Spleen (tissue), 11 donors: ENCODE measurements at regions not wholly inside any gene's neighbourhood (a gene's known extent, or its start where the extent isn't known, plus 50 kb on each side); places are given as distances from the start of the nearest gene placed in this dataset.

ENCODE experiments used
- DNase-seq: peaks from one replicate; pipeline ENCODE4 v3.0.0-alpha.2; 2020
- H3K27ac ChIP-seq, 8 donors: fragments of 200-600 bp; sonication (generic) in 7 of 8; 1 replicate in 4 of 8; 2 replicates in 4 of 8; pipeline versions ENCODE4 v1.5.0 to v1.8.0; 2016 to 2021; ENCODE audit warnings: inconsistent platforms in 4 of 8, mild to moderate bottlenecking in 4 of 8, moderate library complexity in 1 of 8
- H3K27me3 ChIP-seq, 7 donors: fragments of 200-600 bp; sonication (generic) in 6 of 7; replicated peaks in 1 of 7; 1 replicate in 4 of 7; 2 replicates in 3 of 7; pipeline versions ENCODE4 v1.5.0 to v1.8.0; 2016 to 2021; ENCODE audit warnings: inconsistent platforms in 3 of 7, mild to moderate bottlenecking in 1 of 7
- H3K36me3 ChIP-seq, 6 donors: fragments of 200-600 bp; sonication (generic) in 5 of 6; 1 replicate in 4 of 6; 2 replicates in 2 of 6; pipeline versions ENCODE4 v1.5.0 to v1.8.0; 2016 to 2021; ENCODE audit warnings: inconsistent platforms in 2 of 6
- H3K4me1 ChIP-seq, 6 donors: fragments of 200-600 bp; sonication (generic) in 5 of 6; 1 replicate in 3 of 6; 2 replicates in 3 of 6; pipeline versions ENCODE4 v1.5.0 to v1.8.0; 2016 to 2021; ENCODE audit warnings: inconsistent platforms in 3 of 6
- H3K4me3 ChIP-seq, 8 donors: fragments of 200-600 bp; sonication (generic) in 7 of 8; 1 replicate in 4 of 8; 2 replicates in 4 of 8; pipeline versions ENCODE4 v1.5.0 to v1.8.0; 2016 to 2021; ENCODE audit warnings: inconsistent platforms in 4 of 8, mild to moderate bottlenecking in 4 of 8, moderate library complexity in 2 of 8
- H3K9me3 ChIP-seq, 8 donors: fragments of 200-600 bp; sonication (generic) in 7 of 8; 1 replicate in 4 of 8; 2 replicates in 4 of 8; pipeline versions ENCODE4 v1.5.0 to v1.8.0; 2016 to 2021; ENCODE audit warnings: inconsistent platforms in 4 of 8
- CTCF ChIP-seq, 11 experiments: fragments of 200-600 bp in 7 of 11; fragments of 450-650 bp in 4 of 11; sonication (generic) in 4 of 11; IDR thresholded peaks in 8 of 11; conservative IDR thresholded peaks in 3 of 11; 1 replicate in 7 of 11; 2 replicates in 4 of 11; pipeline versions ENCODE4 v1.4.0 to v1.8.0; 2016 to 2021; ENCODE audit warnings: antibody characterized with exemption in 11 of 11, inconsistent platforms in 4 of 11, mild to moderate bottlenecking in 1 of 11
- POLR2A ChIP-seq, 3 donors: fragments of 450-650 bp; IDR thresholded peaks; one replicate each; pipeline ENCODE4 v1.5.1; 2017; ENCODE audit warnings: antibody characterized with exemption in 3 of 3, mild to moderate bottlenecking in 1 of 3
- POLR2AphosphoS5 ChIP-seq, 3 donors: sonication (generic); formaldehyde crosslinking; IDR thresholded peaks; one replicate each; pipeline ENCODE4 v1.5.1; 2017; ENCODE audit warnings: antibody characterized with exemption in 3 of 3
- WGBS, 5 donors: extraction: QIAGEN DNeasy Blood & Tissue Kit in 3 of 5; methylation state at CpG; one replicate each; pipeline versions ENCODE4 v1.1.5 to v1.1.7; 2013 to 2018; 5-methylcytosine and 5-hydroxymethylcytosine counted together
- intact Hi-C: fragments of 100-400 bp; cut with DNase I; formaldehyde crosslinking; loops from one replicate; pipeline ENCODE4 v1.15.0; 2023; ENCODE audit warnings: low total_unique reads
- donor health status: healthy with polysubstance abuse.
- donor health status: DM: no; HTN: no; CAD: no; lungs with moderate emphysema.
- donor health status: DM: no; HTN: no; CAD: no.
- donor health status: Bipolar disorder and iron deficiency.
- donor health status: healthy.
- donor health status: DM: no; HTN: no; CAD: no.
- donor health status: DM: yes; HTN: yes; CAD: no.

DNA sequence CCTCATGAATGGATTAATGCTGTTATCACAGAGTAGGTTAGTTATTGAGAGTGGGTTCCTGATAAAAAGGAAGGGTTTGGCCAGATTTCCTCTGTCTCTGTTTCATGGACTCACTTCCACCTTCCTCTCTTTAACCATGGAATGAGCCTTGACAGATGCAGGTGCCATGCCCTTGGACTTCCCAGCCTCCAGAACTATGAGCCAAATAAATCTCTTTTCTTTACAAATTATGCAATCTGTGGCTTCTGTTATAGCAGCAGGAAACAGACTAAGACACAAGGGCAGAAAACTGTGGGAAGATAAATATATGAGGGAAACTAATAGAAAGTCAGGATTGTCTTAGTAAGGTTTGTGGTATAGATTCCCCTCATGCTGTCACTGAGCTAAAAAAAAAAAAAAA lies 106.5 kb downstream of the QRSL1 start:
- Histone ChIP-seq H3K4me3 (no peak overlapping the region), H3K4me1 (peaks cover 0 to 22% (median 0%) of the 10 kb centered on the region in 6 donors), H3K27me3 (no peaks in the 10 kb centered on the region), H3K9me3 (peaks cover 0 to 13% (median 0%) of the 10 kb centered on the region in 8 donors), H3K27ac (peak overlapping the region in 2 of 8 donors; percentile 15 to 51), H3K36me3 (no peaks in the 10 kb centered on the region)
- no peak for DNase-seq
- intact Hi-C loops = no loop called here
- no peak for TF ChIP-seq POLR2A (IDR thresholded peaks at IDR 0.05)
- no peak for TF ChIP-seq CTCF (IDR thresholded peaks at IDR 0.05 in 8 of 11, conservative IDR thresholded peaks at IDR 0.05 in 3 of 11)
- TF ChIP-seq POLR2AphosphoS5 (IDR thresholded peaks at IDR 0.05) = no peak

DNA sequence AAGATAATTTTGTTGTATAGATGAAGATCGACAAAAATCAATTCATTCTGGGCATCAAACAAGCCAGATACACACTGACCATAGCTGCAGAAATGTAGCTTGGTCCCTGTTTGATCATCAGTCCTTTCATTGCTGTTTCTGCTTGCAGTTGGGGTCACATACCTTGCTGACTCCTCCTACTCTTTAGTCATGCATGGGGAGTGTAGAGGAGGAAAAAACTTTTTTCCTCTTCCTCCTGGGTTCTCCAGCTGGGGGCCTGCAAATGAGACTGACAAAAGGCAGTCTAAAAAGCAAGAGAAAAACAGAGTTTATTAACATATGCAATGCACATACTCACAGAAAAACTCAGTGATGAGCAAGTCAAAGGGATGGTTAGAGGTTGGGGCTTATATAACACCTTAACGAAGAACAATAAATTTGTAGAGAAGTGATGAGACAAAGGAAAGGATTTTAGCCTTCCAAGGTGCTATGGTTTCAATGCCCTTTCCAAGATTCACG lies 105.8 kb downstream of the QRSL1 start:
- intact Hi-C loops = no loop called here
- WGBS, 5 donors = 59 to 66% (median 64%) methylated on average over 3 of the region's 3 CpGs

GRCh38 chr6:106733386-106733785 lies 104.0 kb downstream of the QRSL1 start:
- intact Hi-C loops = no loop called here
- Histone ChIP-seq H3K4me3 (no peak overlapping the region), H3K4me1 (peaks cover 0 to 10% (median 0%) of the 10 kb centered on the region in 6 donors), H3K27ac (no peak overlapping the region), H3K9me3 (peaks cover 0 to 13% (median 0%) of the 10 kb centered on the region in 8 donors), H3K36me3 (no peaks in the 10 kb centered on the region), H3K27me3 (no peaks in the 10 kb centered on the region)
- 79 to 89% (median 83%) methylated on average over 2 of the region's 2 CpGs for WGBS, 5 donors
- no peak for DNase-seq
- no peak for TF ChIP-seq POLR2AphosphoS5 (IDR thresholded peaks at IDR 0.05)
- TF ChIP-seq CTCF (IDR thresholded peaks at IDR 0.05 in 8 of 11, conservative IDR thresholded peaks at IDR 0.05 in 3 of 11) = no peak
- no peak for TF ChIP-seq POLR2A (IDR thresholded peaks at IDR 0.05)

More for the DNA sequence above, 105.8 kb downstream of the QRSL1 start:
- H3K9me3 ChIP-seq = peaks cover 0 to 13% (median 0%) of the 10 kb centered on the region in 8 donors
- TF ChIP-seq POLR2A (IDR thresholded peaks at IDR 0.05) = no peak
- TF ChIP-seq CTCF (IDR thresholded peaks at IDR 0.05 in 8 of 11, conservative IDR thresholded peaks at IDR 0.05 in 3 of 11) = no peak
- no peak for TF ChIP-seq POLR2AphosphoS5 (IDR thresholded peaks at IDR 0.05)
- no peaks in the 10 kb centered on the region for H3K36me3 ChIP-seq
- H3K27ac ChIP-seq = peak overlapping the region in 2 of 8 donors; percentile 15 to 51
- peaks cover 0 to 21% (median 0%) of the 10 kb centered on the region in 6 donors for H3K4me1 ChIP-seq
- no peak for DNase-seq
- no peak overlapping the region for H3K4me3 ChIP-seq
- H3K27me3 ChIP-seq = no peaks in the 10 kb centered on the region

- Histone ChIP-seq H3K4me3 (no peak overlapping the region), H3K27ac (no peak overlapping the region), H3K36me3 (no peaks in the 10 kb centered on the region), H3K27me3 (no peaks in the 10 kb centered on the region), H3K9me3 (peaks cover 0 to 13% (median 0%) of the 10 kb centered on the region in 8 donors), H3K4me1 (peaks cover 0 to 10% (median 0%) of the 10 kb centered on the region in 6 donors)
- no peak for DNase-seq
- WGBS, 5 donors = 88 to 95% (median 91%) methylated on average over 7 of the region's 7 CpGs
- no peak for TF ChIP-seq POLR2A (IDR thresholded peaks at IDR 0.05)
- no peak for TF ChIP-seq POLR2AphosphoS5 (IDR thresholded peaks at IDR 0.05)
- TF ChIP-seq CTCF (IDR thresholded peaks at IDR 0.05 in 8 of 11, conservative IDR thresholded peaks at IDR 0.05 in 3 of 11) = no peak
- intact Hi-C loops = no loop called here
Measured at GRCh38 chr6:106732376-106732940, 103.1 kb downstream of the QRSL1 start.
